GM13977 (cell line): ENCODE measurements at regions not wholly inside any gene's neighbourhood (a gene's known extent, or its start where the extent isn't known, plus 50 kb on each side); places are given as distances from the start of the nearest gene placed in this dataset.

Experiments used
- DNase-seq: peaks from one replicate; pipeline ENCODE4 v3.0.0; 2012; ENCODE audit warnings: low spot score
- in situ Hi-C: fragments of 300-500 bp; cut with MboI; formaldehyde crosslinking; loops from one replicate; pipeline ENCODE4 v1.12.0; 2022; ENCODE audit warnings: low sequenced_read_pairs, low pct_unique_long_range_greater_than_20kb, mixed read lengths, inconsistent platforms; ENCODE audit not compliant: unreplicated experiment
- TF ChIP-seq, protein P1 (sequence below): IDR thresholded peaks from 2 replicates; pipeline ENCODE4 v1.5.1; 2012; ENCODE audit warnings: mild to moderate bottlenecking, control low read depth; ENCODE audit not compliant: insufficient read depth; ENCODE audit errors: extremely low read depth, missing control alignments

GRCh38 chrX:121975671-121976070 lies 928.3 kb downstream of the GLUD2 start:
- no peak for DNase-seq
- in situ Hi-C loops, result no loop called here
- TF ChIP-seq, protein P1, sequence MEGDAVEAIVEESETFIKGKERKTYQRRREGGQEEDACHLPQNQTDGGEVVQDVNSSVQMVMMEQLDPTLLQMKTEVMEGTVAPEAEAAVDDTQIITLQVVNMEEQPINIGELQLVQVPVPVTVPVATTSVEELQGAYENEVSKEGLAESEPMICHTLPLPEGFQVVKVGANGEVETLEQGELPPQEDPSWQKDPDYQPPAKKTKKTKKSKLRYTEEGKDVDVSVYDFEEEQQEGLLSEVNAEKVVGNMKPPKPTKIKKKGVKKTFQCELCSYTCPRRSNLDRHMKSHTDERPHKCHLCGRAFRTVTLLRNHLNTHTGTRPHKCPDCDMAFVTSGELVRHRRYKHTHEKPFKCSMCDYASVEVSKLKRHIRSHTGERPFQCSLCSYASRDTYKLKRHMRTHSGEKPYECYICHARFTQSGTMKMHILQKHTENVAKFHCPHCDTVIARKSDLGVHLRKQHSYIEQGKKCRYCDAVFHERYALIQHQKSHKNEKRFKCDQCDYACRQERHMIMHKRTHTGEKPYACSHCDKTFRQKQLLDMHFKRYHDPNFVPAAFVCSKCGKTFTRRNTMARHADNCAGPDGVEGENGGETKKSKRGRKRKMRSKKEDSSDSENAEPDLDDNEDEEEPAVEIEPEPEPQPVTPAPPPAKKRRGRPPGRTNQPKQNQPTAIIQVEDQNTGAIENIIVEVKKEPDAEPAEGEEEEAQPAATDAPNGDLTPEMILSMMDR, result no peak

DNA sequence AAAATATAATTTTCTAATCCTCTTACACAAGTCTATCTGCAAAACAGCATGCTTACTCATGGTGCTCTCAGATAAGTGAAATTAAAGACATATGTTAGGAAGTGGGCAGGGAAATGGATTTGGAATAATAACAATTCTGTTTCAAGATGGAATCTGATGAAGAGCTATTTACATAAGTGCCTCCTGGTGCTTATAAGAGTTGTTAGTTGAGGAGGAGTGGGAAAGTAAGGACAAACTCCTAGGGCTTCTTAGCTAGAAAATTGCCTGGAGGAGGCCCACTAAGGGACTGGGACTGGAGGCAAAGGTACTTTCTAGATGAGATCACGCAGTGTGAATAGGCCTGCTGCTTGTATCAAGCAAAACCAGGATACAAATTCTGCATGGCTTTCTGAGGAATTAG lies 939.8 kb downstream of the GLUD2 start:
- TF ChIP-seq, protein P1, result no peak
- in situ Hi-C loops, result no loop called here
- DNase-seq, result no peak

GRCh38 chrX:121987835-121988234 lies 940.4 kb downstream of the GLUD2 start:
- no peak for DNase-seq
- in situ Hi-C loops, result no loop called here
- TF ChIP-seq, protein P1, result no peak

GRCh38 chrX:122004127-122004526 lies 956.7 kb downstream of the GLUD2 start:
- no peak for DNase-seq
- TF ChIP-seq, protein P1, result no peak
- in situ Hi-C loops, result no loop called here

GRCh38 chrX:122026665-122027064 lies 979.3 kb downstream of the GLUD2 start:
- in situ Hi-C loops, result no loop called here
- TF ChIP-seq, protein P1, result no peak
- no peak for DNase-seq

DNA sequence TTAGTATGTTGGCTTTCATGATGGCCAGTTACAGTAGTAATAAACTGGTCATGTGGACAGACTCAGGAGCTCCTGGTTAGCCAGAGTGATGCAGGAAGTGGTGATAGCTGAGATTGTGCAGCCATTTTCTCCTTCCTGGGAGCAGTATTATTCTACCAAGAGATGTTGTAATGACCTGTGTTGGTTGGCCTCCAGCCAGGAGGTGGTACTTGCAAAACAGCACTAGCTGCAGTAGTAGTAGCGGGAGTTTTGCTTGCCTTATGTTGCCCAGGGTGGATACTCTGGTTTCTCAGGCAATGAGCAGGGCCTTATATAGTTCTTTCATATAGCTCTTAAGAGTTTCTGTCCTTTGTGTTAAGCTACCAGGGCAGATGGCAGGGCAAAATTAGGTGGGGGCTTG lies 998.8 kb downstream of the GLUD2 start:
- no peak for DNase-seq
- TF ChIP-seq, protein P1, result no peak
- in situ Hi-C loops, result no loop called here

- no peak for DNase-seq
- in situ Hi-C loops, result no loop called here
- TF ChIP-seq, protein P1, result no peak
These were observed 999.4 kb downstream of the GLUD2 start for GRCh38 chrX:122046815-122047214.
